Mesothelial cell of epicardium (in vitro differentiated cells): ENCODE measurements at regions not wholly inside any gene's neighbourhood (a gene's known extent, or its start where the extent isn't known, plus 50 kb on each side); places are given as distances from the start of the nearest gene placed in this dataset.

ENCODE experiments used
- DNase-seq, 2 experiments: peaks; one replicate each; pipeline ENCODE4 v3.0.0; 2021; ENCODE audit warnings: low spot score in 2 of 2; ENCODE audit not compliant: unreplicated experiment in 2 of 2
- H3K27ac Mint-ChIP-seq: 2 replicates; pipeline ENCODE4 v1.8.0; 2021; ENCODE audit warnings: mixed read lengths
- H3K27me3 Mint-ChIP-seq: 2 replicates; pipeline ENCODE4 v1.8.0; 2021; ENCODE audit warnings: low read depth, mixed read lengths
- H3K36me3 Mint-ChIP-seq: 2 replicates; pipeline ENCODE4 v1.8.0; 2021; ENCODE audit warnings: mixed read lengths
- H3K4me1 Mint-ChIP-seq: 2 replicates; pipeline ENCODE4 v1.8.0; 2021; ENCODE audit warnings: mixed read lengths
- H3K4me3 Mint-ChIP-seq: 2 replicates; pipeline ENCODE4 v1.8.0; 2021; ENCODE audit warnings: mild to moderate bottlenecking, moderate library complexity, mixed read lengths
- H3K9me3 Mint-ChIP-seq: 2 replicates; pipeline ENCODE4 v1.8.0; 2021; ENCODE audit warnings: mixed read lengths
- TF ChIP-seq, protein P1 (sequence below): fragments of 200-600 bp; sonication (generic); IDR thresholded peaks from one replicate; pipeline ENCODE4 v1.5.0; 2021; ENCODE audit warnings: antibody characterized with exemption; ENCODE audit not compliant: unreplicated experiment

GRCh38 chr17:77444628-77444983 lies 303.8 kb downstream of the SEC14L1 start:
- no peaks in the 10 kb centered on the region for H3K27me3 Mint-ChIP-seq
- TF ChIP-seq, protein P1, sequence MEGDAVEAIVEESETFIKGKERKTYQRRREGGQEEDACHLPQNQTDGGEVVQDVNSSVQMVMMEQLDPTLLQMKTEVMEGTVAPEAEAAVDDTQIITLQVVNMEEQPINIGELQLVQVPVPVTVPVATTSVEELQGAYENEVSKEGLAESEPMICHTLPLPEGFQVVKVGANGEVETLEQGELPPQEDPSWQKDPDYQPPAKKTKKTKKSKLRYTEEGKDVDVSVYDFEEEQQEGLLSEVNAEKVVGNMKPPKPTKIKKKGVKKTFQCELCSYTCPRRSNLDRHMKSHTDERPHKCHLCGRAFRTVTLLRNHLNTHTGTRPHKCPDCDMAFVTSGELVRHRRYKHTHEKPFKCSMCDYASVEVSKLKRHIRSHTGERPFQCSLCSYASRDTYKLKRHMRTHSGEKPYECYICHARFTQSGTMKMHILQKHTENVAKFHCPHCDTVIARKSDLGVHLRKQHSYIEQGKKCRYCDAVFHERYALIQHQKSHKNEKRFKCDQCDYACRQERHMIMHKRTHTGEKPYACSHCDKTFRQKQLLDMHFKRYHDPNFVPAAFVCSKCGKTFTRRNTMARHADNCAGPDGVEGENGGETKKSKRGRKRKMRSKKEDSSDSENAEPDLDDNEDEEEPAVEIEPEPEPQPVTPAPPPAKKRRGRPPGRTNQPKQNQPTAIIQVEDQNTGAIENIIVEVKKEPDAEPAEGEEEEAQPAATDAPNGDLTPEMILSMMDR: no peak
- H3K4me1 Mint-ChIP-seq: peaks cover 55% of the 10 kb centered on the region
- DNase-seq: no peak
- no peak overlapping the region for H3K4me3 Mint-ChIP-seq
- H3K9me3 Mint-ChIP-seq: no peaks in the 10 kb centered on the region
- H3K27ac Mint-ChIP-seq: peak overlapping the region; percentile 65
- H3K36me3 Mint-ChIP-seq: peaks cover 3% of the 10 kb centered on the region

DNA sequence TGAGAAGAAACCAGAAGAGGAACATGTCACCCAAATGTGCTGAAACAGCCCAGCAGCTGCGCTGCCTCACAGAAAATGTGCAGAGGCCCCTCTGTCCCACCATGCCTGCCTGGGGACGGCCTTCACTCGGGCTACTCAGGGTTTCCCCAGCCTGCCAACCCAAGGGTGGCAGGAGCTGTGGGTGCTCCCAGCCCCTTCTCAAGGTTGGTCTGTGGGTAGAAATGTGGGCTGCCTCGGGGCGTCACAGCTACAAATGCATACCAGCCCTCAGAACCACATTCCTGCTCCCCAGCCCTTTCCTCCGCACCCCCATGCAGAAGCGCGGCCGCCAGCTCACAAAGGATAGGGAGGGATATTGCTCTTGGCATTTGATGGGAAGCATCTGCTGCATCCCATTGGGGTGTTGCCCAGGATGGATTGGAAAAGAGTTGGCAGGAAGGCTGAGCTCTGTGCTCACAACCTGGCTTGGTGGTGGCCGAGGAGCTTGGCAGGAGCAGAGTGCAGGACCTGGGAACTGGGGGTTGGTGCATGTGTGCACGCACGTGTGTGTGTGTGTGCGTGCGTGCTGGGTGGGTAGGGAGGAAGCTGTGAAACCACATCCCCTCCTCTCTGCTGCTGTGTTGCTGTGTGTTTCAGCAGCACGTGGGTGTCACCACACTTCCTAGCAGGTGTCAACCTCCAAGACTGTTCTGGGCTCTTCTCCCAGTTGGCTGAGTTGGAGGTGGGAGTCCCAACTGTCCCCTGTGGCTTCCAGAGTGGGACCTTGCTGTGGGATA lies 304.4 kb downstream of the SEC14L1 start:
- H3K4me1 Mint-ChIP-seq: peaks cover 57% of the 10 kb centered on the region
- no peak for DNase-seq

GRCh38 chr17:77445760-77446532 lies 305.2 kb downstream of the SEC14L1 start:
- Mint-ChIP-seq H3K4me1 (peaks cover 65% of the 10 kb centered on the region), H3K4me3 (no peak overlapping the region), H3K36me3 (peaks cover 3% of the 10 kb centered on the region), H3K27ac (peak overlapping the region; percentile 61), H3K27me3 (no peaks in the 10 kb centered on the region), H3K9me3 (no peaks in the 10 kb centered on the region)
- TF ChIP-seq, protein P1: no peak
- DNase-seq: no peak

More for the DNA sequence above, 304.4 kb downstream of the SEC14L1 start:
- no peaks in the 10 kb centered on the region for H3K27me3 Mint-ChIP-seq
- H3K36me3 Mint-ChIP-seq: peaks cover 3% of the 10 kb centered on the region
- no peaks in the 10 kb centered on the region for H3K9me3 Mint-ChIP-seq
- TF ChIP-seq, protein P1: no peak
- peak overlapping the region; percentile 65 for H3K27ac Mint-ChIP-seq
- H3K4me3 Mint-ChIP-seq: no peak overlapping the region

- TF ChIP-seq, protein P1: no peak
- H3K27ac Mint-ChIP-seq: peak overlapping the region; percentile 85
- H3K27me3 Mint-ChIP-seq: no peaks in the 10 kb centered on the region
- peaks cover 62% of the 10 kb centered on the region for H3K4me1 Mint-ChIP-seq
- H3K36me3 Mint-ChIP-seq: peaks cover 3% of the 10 kb centered on the region
- H3K4me3 Mint-ChIP-seq: no peak overlapping the region
- DNase-seq: no peak
- H3K9me3 Mint-ChIP-seq: no peaks in the 10 kb centered on the region
Observed at GRCh38 chr17:77446940-77447634, 306.3 kb downstream of the SEC14L1 start.

GRCh38 chr17:77449373-77449907 lies 308.7 kb downstream of the SEC14L1 start:
- H3K9me3 Mint-ChIP-seq: no peaks in the 10 kb centered on the region
- H3K36me3 Mint-ChIP-seq: peaks cover 3% of the 10 kb centered on the region
- H3K4me1 Mint-ChIP-seq: peaks cover 70% of the 10 kb centered on the region
- peak overlapping the region; percentile 99 for H3K4me3 Mint-ChIP-seq
- peak overlapping the region; percentile 99 for H3K27ac Mint-ChIP-seq
- H3K27me3 Mint-ChIP-seq: no peaks in the 10 kb centered on the region
- DNase-seq: no peak
- TF ChIP-seq, protein P1: no peak
